Activated naive CD4-positive, alpha-beta T cell treated with Interleukin-2 at 50 U/mL for 16 hours (primary cell): ENCODE measurements at regions not wholly inside any gene's neighbourhood (a gene's known extent, or its start where the extent isn't known, plus 50 kb on each side); places are given as distances from the start of the nearest gene placed in this dataset.

Experiments
- DNase-seq: peaks from one replicate; pipeline ENCODE4 v3.0.0-alpha.2; 2020

DNA sequence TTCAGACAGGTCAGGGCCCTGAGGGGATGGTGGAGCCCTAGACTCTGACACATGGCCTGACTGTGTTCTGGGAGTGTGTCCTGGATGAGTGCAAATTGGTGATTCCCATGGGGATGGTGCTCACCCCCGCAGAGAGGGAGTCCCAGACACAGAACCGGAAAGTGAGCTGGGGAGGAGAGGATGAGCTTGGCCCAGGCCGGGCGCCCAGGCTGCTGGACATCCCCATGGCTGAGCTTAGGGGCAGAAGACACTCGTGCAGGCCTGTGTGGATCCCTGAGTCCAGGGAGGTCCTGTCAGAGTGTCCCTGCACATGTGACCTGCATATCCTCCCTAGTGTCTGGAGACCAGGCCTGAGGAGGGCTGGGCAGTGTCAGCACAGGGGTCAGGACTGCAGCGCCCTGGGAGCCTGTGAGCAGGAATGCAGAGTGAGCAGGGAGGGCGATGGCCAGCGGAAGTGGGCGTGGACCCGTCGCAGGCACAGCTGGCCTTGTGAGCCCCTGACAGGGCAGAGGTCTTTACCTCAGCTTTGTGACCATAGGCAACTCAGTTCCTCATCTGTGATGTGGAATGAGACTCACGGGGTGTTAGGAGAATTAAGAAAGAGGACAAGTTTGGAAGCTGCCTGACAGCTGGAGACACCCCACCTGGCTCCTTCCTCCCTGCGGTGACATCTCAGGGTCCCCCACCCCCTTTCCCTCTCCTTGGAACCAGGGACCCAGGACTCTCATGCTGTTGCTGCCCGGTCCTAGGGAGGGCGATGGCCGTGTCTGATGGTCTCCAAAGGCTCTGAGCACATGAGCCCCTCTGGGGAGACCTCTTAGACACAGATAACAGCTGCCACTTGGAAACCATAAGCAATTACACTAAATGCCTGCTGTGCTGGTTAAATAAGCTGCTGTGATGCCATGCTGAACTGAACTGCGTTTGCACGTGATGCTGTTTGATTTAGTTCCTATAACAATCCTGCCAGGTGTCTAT, 62.6 kb upstream of the HS6ST1 start:
- no peak for DNase-seq

DNA sequence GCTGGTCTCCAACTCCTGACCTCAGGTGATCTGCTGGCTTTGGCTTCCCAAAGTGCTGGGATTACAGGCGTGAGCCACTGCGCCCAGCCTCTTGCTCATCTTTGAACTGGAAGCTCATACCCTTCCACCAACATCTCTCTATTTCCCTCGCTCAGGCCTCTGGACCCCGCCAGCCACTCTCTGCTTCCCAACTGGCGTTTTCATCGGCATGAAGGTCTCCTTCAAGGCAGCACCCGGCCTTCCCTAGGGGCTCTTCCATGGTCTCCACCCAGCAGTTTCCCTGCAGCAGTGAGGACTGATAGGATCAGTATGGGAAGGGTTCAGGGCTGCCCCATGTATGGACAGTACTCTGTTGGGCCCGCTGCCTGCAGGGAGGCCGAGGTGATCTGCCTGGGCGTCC, 65.8 kb upstream of the HS6ST1 start:
- DNase-seq, result no peak

DNA sequence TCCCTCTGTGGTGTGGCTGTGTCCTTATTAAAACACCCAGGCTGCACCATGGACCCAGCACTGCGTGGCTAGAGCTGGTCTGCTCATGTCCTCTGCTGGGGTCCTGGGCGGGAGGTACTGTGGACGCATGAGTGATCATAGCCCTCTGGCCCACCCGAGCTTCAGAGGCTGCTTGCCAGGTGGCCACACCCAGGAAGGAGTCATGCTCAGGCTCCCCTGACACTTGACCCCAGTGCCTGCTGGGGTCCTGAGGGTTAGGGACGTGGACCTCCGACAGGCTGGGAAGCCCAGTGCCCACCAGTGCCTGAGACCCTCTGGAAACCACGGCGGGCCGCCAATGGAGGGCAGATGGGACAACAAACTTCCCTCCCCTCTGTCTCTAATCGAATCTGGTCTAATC, 66.3 kb upstream of the HS6ST1 start:
- DNase-seq, result no peak

- DNase-seq, result no peak
These were observed 66.7 kb upstream of the HS6ST1 start for GRCh38 chr2:128385365-128385764.

- no peak for DNase-seq
These were observed 67.4 kb upstream of the HS6ST1 start for GRCh38 chr2:128386066-128386465.

DNA sequence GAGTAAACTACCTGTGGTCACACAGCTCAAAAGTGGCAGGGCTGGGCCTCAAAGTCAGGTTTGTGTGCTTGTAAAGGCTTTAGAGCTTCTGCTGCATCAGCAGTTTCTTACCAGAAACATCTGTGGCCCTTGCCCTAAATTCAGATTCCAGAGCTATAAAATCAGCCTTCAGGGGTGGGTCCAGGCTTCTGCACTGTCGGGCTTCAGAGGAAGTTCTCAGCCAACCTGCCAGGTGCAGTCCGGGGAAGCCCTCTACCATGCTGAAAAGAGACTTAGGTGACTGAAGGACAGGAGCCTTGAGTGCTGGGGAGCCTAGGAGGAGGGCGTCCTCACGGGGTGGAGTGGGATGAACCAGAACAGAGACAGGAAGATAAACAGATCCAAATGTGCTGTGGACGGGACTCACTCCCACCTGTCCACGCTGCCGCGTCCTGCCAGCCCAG, 69.9 kb upstream of the HS6ST1 start:
- no peak for DNase-seq

DNA sequence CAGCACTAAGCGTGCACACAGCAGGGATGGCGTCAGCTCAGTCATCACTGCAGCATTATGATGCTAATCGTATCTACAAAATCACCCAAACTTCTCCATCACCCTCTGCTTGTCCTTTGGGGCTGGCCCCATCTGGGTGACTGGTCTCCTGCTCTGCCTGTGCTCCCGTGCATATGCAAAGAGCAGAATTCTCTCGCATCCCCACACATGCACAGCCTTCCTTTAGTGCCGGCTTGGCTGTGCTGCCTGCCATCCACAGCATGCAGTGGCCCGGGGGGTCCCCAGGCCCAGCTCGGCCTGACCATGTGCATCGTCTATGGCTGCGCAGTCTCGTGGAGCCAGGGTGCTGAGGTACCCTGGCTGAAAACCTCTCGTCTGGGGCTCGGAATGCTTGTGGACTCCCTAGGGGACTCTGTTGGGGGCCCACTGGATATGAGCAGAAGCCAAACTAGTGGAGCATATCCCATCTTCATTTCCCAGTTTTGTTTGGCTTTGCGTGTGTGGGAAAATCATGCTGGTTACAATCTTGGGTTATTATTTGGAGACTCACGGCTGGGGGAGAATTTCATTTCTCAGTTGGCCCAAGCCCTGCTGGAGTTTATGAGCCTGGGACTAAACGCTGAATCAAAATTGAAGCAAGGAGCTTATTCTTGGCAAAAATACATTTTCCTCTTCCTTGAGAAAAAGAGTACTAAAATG, 70.9 kb upstream of the HS6ST1 start:
- no peak for DNase-seq

- no peak for DNase-seq
These were observed 71.8 kb upstream of the HS6ST1 start for GRCh38 chr2:128390256-128390990.

DNA sequence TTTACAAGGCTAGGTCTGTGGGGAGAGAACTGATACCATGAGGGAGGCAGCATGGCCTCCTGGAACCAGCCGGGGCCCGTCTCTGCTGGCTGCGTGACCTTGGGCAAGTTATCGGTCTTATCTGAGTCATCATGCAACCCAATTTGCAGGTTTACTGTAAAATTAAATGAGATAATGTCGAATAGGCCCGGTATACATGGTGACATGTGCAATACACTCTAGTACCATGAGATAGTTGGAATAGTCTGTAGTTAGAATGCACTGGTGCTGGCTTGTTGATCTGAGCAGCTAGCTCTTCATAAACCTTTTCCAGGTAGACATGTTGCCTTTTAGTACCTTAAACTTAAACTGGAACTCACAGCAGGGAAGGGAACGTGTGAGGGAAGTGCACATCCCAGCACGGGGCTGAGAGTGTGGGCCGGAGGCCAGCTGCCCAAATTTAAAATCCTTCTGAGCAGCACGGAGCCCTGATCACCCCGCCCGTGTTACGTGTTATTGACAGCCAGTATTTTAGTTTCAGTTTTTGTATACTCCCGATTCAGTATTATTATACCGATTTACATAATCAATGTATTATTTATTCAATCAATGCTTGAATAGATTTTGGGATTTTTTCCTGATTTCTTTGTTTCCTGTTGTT, 72.4 kb upstream of the HS6ST1 start:
- no peak for DNase-seq

DNA sequence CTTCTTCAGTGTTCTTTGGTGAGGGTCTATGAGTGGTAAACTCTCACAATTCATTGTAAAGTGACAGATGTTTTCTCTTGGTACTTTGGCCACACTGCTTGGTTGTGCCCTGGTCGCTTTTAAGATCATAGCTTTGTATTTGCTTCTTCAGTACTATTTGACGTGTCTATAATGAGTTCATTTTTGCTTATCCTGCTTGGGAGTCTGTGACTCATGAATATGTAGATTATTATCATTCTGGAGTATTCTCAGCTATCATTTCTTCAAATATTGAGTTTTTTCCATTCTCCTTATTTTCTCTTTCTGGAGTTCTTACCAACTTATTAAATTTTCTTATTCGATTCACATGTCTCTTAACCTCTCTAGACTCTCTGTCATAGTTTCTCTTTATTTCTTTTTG, 73.0 kb upstream of the HS6ST1 start:
- DNase-seq, result no peak

GRCh38 chr2:128392207-128392606, 73.5 kb upstream of the HS6ST1 start:
- no peak for DNase-seq

DNA sequence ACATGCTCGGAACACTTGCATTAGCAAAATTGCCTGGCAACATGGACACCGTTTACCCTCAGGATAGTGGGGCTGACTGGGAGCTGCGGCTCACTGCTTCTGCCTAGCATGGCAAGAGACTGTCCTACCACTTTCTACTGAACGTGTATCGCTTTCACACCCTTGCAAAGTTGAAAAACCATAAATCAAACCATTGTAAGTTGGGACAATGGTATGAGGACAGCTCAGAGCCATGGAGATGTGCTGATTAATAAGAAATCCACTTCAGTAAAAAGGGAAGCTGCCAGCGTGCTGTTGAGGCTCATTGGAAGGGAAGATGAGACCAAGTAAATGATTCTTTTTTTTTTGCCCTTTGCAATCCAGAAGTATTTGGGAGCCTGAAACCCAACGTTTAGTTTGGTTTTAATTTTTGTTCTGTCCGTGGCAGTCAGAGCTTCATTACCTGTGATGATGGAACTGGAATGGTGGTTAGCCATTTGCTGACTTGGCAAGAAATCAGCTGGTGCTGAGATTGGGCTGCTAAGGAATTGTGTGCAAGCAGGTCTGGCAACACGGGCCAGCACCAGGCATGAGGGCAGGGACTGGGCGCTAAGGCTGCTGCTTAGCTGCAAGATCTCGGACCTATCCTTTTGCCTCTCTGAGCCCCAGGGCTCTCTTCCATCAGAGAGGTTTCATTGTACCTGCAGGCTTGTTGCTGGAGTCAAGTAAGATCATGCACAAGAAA, 75.5 kb upstream of the HS6ST1 start:
- no peak for DNase-seq

GRCh38 chr2:128395196-128395595, 76.5 kb upstream of the HS6ST1 start:
- no peak for DNase-seq

DNA sequence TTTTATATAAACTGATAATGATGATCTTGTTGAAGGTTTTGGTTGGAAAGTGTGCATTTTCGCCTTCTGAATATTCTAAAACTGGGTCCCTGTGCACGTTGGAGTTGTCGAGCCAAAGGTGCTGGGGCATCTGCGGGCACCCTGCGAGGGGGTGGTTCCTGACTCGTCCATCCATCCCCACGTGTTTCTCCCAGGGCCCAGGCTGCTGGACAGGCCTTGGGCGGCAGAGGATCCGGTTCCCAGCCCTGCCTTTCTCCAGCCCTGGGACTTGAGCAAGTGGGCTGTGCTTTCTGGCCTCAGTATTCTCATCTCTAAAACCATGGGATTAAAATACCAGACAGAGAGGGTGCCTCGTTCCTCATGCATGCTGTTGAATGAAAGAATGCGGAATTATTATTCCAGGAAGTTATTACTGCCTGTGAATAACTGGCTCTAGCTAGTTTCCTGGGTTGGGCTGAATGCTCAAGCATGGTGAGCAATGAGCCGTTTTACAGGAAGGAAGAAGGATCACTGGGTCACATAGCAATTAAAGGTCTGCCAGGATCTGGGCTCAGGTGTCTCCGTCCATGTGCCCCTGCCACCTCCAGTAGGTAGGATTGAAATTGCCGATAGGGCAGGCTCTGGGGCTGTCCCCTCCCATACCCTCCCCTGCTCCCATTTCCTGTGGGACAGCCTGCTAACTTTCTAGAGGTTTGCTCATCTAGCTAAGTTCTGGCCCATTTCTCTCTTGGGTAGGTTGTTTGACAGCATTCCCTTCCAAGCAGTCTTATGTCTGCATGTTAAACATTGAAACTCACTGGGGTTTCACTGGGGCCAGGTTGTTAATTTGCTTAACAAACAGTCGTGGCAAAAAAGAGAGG, 77.2 kb upstream of the HS6ST1 start:
- no peak for DNase-seq

DNA sequence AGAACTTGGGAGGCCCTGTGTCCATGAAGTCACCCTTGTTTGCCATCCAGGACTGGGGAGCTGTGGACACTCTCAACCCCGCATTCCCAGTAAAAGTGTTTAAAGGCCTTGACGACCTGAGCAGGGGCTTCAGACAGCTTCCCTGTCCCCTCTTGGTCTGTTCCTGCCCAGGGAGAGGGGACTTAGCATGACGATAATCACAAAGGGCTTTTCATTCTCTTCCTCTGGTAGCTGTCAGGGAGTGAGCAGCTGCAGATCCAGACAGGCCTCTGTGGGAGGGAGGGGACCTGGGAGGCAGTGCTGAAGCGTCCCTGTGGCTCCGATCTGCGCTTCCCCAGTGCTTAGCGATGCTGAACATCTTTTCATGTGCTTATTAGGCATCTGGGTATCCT, 77.8 kb upstream of the HS6ST1 start:
- DNase-seq, result no peak

- no peak for DNase-seq
These were observed 78.3 kb upstream of the HS6ST1 start for GRCh38 chr2:128396946-128397345.

DNA sequence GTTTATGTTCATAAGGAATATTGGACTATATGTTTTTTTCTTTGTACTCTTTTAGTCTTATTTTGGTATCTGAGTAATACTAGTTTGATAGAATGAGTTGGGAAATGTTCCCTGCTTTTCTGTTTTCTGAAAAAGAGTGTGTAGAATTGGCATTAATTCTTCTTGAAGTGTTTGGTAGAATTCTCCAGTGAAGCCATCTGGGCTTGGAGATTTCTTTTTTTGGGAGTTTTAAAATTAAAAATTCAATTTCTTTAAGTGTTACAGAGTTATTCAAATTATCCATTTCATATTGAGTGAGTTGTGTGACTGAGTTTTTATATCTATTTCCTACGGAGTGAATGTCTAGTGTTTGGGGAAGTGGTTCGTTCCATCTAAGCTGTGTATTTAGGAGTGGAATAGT, 80.6 kb upstream of the HS6ST1 start:
- no peak for DNase-seq

DNA sequence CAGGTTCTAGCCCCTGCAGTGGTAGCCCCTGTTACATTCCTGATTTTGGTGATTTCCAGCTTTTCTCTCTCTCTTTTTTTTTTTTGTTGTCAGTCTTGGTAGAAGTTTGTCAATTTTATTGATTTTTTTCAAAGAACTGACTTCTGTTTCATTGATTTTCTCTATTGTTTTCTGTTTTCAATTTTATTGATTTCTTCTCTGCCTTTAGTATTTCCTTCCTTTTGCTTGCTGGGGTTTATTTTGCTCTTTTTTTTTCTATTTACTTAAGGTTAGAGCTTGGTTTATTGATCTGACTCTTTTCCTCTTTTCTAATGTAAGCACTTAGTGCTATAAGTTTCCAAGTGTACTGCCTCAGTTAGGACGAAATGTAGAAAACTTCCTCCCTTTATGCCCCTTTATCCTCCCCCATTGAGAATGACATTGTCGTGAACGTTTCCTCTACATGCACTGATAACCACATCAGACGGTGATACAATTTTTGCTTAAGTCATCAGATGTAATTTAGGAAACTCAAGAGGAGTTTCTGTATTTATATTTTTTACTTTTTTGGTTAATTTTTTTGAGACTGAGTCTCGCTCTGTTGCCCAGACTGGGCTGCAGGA, 81.1 kb upstream of the HS6ST1 start:
- DNase-seq, result no peak

DNA sequence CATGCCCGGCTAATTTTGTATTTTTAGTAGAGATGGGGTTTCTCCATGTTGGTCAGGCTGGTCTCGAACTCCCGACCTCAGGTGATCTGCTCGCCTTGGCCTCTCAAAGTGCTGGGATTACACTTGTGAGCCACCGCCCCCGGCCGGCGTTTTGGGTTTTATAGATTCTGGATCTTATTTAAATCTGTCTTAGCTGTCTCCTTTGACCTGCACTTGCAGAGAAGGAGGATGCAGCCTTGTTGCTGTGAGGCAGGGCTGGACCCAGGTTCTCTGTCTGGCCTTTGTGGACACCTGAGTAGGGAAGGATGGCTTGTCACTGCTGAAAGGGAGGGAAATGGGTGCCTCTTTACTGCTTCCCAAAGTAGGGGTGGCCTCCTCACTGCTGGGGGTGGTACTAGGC, 83.0 kb upstream of the HS6ST1 start:
- DNase-seq, result no peak

- DNase-seq, result no peak
These were observed 84.4 kb upstream of the HS6ST1 start for GRCh38 chr2:128402911-128403670.
